K562 (cell line): ENCODE measurements at regions not wholly inside any gene's neighbourhood (a gene's known extent, or its start where the extent isn't known, plus 50 kb on each side); places are given as distances from the start of the nearest gene placed in this dataset.

Source experiments
- ATAC-seq: fragments of 200-7000 bp; cut with Tn5 transposase; 3 replicates; pipeline ENCODE4 v1.9.1; 2020; ENCODE audit warnings: moderate library complexity
- BruUV-seq: library from RNA; stranded (reverse); fragments of 400-500 nt; replicated peaks from 2 replicates; lab custom pipeline; 2021; lab: Mats Ljungman, UMichigan
- CTCF ChIA-PET: fragments of 300-600 bp; formaldehyde crosslinking; extraction: SDS; loops from one replicate; lab custom pipeline; 2021; ENCODE audit warnings: low intra/inter-chr PET ratio; lab: Yijun Ruan, JAX
- POLR2A ChIA-PET: fragments of 300-600, 350-650 bp; sonication (Branson Sonifier 250); formaldehyde crosslinking; extraction: SDS; loops from one replicate; lab custom pipeline; 2021; ENCODE audit warnings: antibody characterized with exemption, inconsistent platforms; lab: Yijun Ruan, JAX
- DNase-seq, 4 experiments: peaks; one replicate each; pipeline versions ENCODE4 v3.0.0 to v3.0.0-alpha.2; 2011 to 2018; ENCODE audit warnings: low spot score in 3 of 4, mixed read lengths in 3 of 4; ENCODE audit errors: extremely low read depth in 1 of 4
- FAIRE-seq: peaks from 2 replicates; lab custom pipeline; 2011; peaks lifted over from hg19 to GRCh38; lab: Jason Lieb, UNC
- H2AFZ ChIP-seq: 2 replicates; pipeline ENCODE4 v1.6.0; 2011; ENCODE audit warnings: low read depth, low read length, control low read depth, inconsistent platforms
- H3K27ac ChIP-seq: fragments of 200-600 bp; 3 replicates; pipeline ENCODE4 v1.8.0; 2011; ENCODE audit warnings: low read depth, mild to moderate bottlenecking, control low read depth, inconsistent platforms, low read length, moderate library complexity, mixed read lengths; ENCODE audit errors: extremely low read depth
- H3K27me3 ChIP-seq, 2 experiments: fragments of 300-600 bp in 1 of 2; 2 replicates in 1 of 2; 3 replicates in 1 of 2; pipeline versions ENCODE4 v1.6.0 to v1.8.0; 2011; ENCODE audit warnings: inconsistent platforms in 2 of 2, low read length in 2 of 2, mild to moderate bottlenecking in 1 of 2, mixed read lengths in 1 of 2, moderate library complexity in 1 of 2; ENCODE audit not compliant: control insufficient read depth in 2 of 2, insufficient read depth in 2 of 2
- H3K36me3 ChIP-seq: fragments of 300-600 bp; 3 replicates; pipeline ENCODE4 v1.8.0; 2011; ENCODE audit warnings: mild to moderate bottlenecking, low read length, inconsistent platforms; ENCODE audit not compliant: control insufficient read depth, insufficient read depth
- H3K4me1 ChIP-seq, 2 experiments: fragments of 200-600 bp in 1 of 2; replicated peaks in 1 of 2; 2 replicates in 1 of 2; 3 replicates in 1 of 2; pipeline versions ENCODE4 v1.5.1 to v1.8.0; 2011; ENCODE audit warnings: inconsistent platforms in 2 of 2, low read length in 2 of 2, mild to moderate bottlenecking in 1 of 2, mixed read lengths in 1 of 2, moderate library complexity in 1 of 2; ENCODE audit not compliant: control insufficient read depth in 2 of 2, insufficient read depth in 2 of 2
- H3K4me2 ChIP-seq: 2 replicates; pipeline ENCODE4 v1.6.1; 2011; ENCODE audit warnings: low read length, control low read depth, inconsistent platforms, mixed read lengths; ENCODE audit not compliant: insufficient read depth
- H3K4me3 ChIP-seq: fragments of 200-600 bp; sonication (generic), shearing (Covaris generic); 2 replicates; pipeline ENCODE4 v1.5.1; 2016; ENCODE audit warnings: control low read depth, inconsistent platforms
- H3K79me2 ChIP-seq: fragments of 200-600 bp; 3 replicates; pipeline ENCODE4 v1.8.0; 2011; ENCODE audit warnings: low read length, inconsistent platforms; ENCODE audit not compliant: control insufficient read depth, insufficient read depth
- H3K9ac ChIP-seq, 2 experiments: 2 replicates each; pipeline versions ENCODE4 v1.6.0 to v1.6.1; 2011; ENCODE audit warnings: low read depth in 2 of 2, low read length in 2 of 2, control low read depth in 1 of 2, inconsistent platforms in 1 of 2, mild to moderate bottlenecking in 1 of 2, mixed read lengths in 1 of 2; ENCODE audit not compliant: insufficient read depth in 1 of 2
- H3K9me1 ChIP-seq: one replicate; pipeline ENCODE4 v1.6.0; 2011; ENCODE audit warnings: inconsistent platforms, mild to moderate bottlenecking, low read length, moderate library complexity; ENCODE audit not compliant: control insufficient read depth, insufficient read depth
- H3K9me3 ChIP-seq: replicated peaks from 2 replicates; pipeline ENCODE4 v1.5.1; 2011; ENCODE audit warnings: low read depth, low read length, inconsistent platforms; ENCODE audit not compliant: control insufficient read depth, insufficient read depth
- H4K20me1 ChIP-seq: replicated peaks from 2 replicates; pipeline ENCODE4 v1.6.1; 2011; ENCODE audit warnings: low read length, inconsistent platforms, mixed read lengths; ENCODE audit not compliant: control insufficient read depth, insufficient read depth
- CHD7 ChIP-seq: fragments of 200-600 bp; sonication (generic); IDR thresholded peaks from one replicate; pipeline ENCODE4 v1.6.1; 2012; ENCODE audit warnings: mild to moderate bottlenecking, low read depth, low read length, inconsistent platforms
- WGBS: fragments of 100-300 bp; shearing (Covaris generic); methylation state at CpG from one replicate; pipeline ENCODE4 v1.1.6; 2016; ENCODE audit warnings: low coverage, mixed read lengths; ENCODE audit not compliant: insufficient coverage; ENCODE audit errors: missing lambda C conversion rate; 5-methylcytosine and 5-hydroxymethylcytosine counted together
- in situ Hi-C: fragments of 300-500 bp; cut with MboI; formaldehyde crosslinking; loops from 4 replicates; pipeline ENCODE4 v1.15.0; 2018; ENCODE audit warnings: inconsistent platforms, mixed read lengths
- intact Hi-C: fragments of 100-400 bp; cut with micrococcal nuclease; formaldehyde crosslinking; loops from 2 replicates; pipeline ENCODE4 v1.14.2; 2022

GRCh38 chr13:21287331-21287907, 111.0 kb downstream of the MRPL57 start:
- H3K4me3 ChIP-seq, result no peak overlapping the region

More at GRCh38 chr13:21287331-21287907, 111.0 kb downstream of the MRPL57 start:
- Histone ChIP-seq H4K20me1 (no peaks in the 10 kb centered on the region), H3K4me2 (no peak overlapping the region), H3K79me2 (no peaks in the 10 kb centered on the region), H3K9me3 (no peaks in the 10 kb centered on the region), H3K4me1 (no peaks in the 10 kb centered on the region; a peak in 1 of 5 replicates), H3K9me1 (no peaks in the 10 kb centered on the region), H3K9ac (no peak overlapping the region), H2AFZ (no peak overlapping the region), H3K27ac (no peak overlapping the region), H3K27me3 (peaks cover 0 to 5% of the 10 kb centered on the region in 2 experiments; a peak in 3 of 5 replicates), H3K36me3 (no peaks in the 10 kb centered on the region)
- DNase-seq (no peak), FAIRE-seq (no peak), ATAC-seq (no peak)
- intact Hi-C loops, result no loop called here
- in situ Hi-C loops, result no loop called here
- BruUV-seq, result no TSS peak
- POLR2A ChIA-PET, result no interaction called here
- WGBS, result 11% methylated on average over 14 of the region's 20 CpGs
- CTCF ChIA-PET, result no interaction called here
- no peak for TF ChIP-seq CHD7
